WERI-Rb-1 (cell line): ENCODE measurements at regions not wholly inside any gene's neighbourhood (a gene's known extent, or its start where the extent isn't known, plus 50 kb on each side); places are given as distances from the start of the nearest gene placed in this dataset.

Experiments
- DNase-seq: peaks from one replicate; pipeline ENCODE4 v3.0.0-alpha.2; 2020
- H3K27ac ChIP-seq: fragments of 250-450 bp; sonication (Bioruptor Pico); 2 replicates; pipeline ENCODE4 v1.5.1; 2020; ENCODE audit warnings: mild to moderate bottlenecking, moderate library complexity
- H3K27me3 ChIP-seq: fragments of 250-450 bp; sonication (Bioruptor Pico); 2 replicates; pipeline ENCODE4 v1.5.1; 2021; ENCODE audit warnings: mild to moderate bottlenecking, low read depth, moderate library complexity; ENCODE audit not compliant: insufficient read depth, severe bottlenecking
- H3K36me3 ChIP-seq: fragments of 250-450 bp; sonication (Bioruptor Pico); 2 replicates; pipeline ENCODE4 v1.5.1; 2020; ENCODE audit warnings: mild to moderate bottlenecking, moderate library complexity
- H3K4me3 ChIP-seq: 2 replicates; pipeline ENCODE4 v1.5.1; 2011; ENCODE audit warnings: low read depth, mild to moderate bottlenecking, control low read depth, low read length
- H3K9me3 ChIP-seq: fragments of 250-450 bp; sonication (Bioruptor Pico); 2 replicates; pipeline ENCODE4 v1.5.1; 2021; ENCODE audit warnings: mild to moderate bottlenecking, moderate library complexity; ENCODE audit not compliant: severe bottlenecking
- TF ChIP-seq, protein P1 (sequence below): IDR thresholded peaks from 2 replicates; pipeline ENCODE4 v1.5.1; 2011; ENCODE audit warnings: low read depth, mild to moderate bottlenecking, control low read depth, inconsistent platforms, low read length

DNA sequence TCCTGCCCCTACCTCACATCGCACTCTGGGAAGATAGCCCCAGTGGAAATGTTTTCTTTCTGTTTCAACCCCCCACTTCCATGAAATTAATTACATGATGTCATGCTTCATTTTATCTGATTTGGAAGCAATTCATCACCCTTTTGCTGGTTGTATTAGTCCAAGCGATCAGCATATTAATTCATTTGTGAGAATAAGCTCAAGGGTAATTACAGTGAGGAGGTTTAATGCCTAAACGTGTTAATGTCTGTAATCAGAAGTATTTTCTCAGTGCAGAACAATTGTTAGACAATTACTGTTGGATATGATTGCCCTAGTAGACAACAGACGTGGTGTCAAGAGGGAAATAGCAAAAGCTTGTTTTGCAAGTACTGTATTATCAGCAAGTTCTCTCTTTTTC, 746.3 kb downstream of the CPS1 start:
- DNase-seq = no peak
- TF ChIP-seq, protein P1, sequence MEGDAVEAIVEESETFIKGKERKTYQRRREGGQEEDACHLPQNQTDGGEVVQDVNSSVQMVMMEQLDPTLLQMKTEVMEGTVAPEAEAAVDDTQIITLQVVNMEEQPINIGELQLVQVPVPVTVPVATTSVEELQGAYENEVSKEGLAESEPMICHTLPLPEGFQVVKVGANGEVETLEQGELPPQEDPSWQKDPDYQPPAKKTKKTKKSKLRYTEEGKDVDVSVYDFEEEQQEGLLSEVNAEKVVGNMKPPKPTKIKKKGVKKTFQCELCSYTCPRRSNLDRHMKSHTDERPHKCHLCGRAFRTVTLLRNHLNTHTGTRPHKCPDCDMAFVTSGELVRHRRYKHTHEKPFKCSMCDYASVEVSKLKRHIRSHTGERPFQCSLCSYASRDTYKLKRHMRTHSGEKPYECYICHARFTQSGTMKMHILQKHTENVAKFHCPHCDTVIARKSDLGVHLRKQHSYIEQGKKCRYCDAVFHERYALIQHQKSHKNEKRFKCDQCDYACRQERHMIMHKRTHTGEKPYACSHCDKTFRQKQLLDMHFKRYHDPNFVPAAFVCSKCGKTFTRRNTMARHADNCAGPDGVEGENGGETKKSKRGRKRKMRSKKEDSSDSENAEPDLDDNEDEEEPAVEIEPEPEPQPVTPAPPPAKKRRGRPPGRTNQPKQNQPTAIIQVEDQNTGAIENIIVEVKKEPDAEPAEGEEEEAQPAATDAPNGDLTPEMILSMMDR = no peak
- H3K36me3 ChIP-seq = no peaks in the 10 kb centered on the region
- no peak overlapping the region for H3K4me3 ChIP-seq
- H3K27me3 ChIP-seq = no peaks in the 10 kb centered on the region
- no peaks in the 10 kb centered on the region for H3K9me3 ChIP-seq
- no peak overlapping the region for H3K27ac ChIP-seq

DNA sequence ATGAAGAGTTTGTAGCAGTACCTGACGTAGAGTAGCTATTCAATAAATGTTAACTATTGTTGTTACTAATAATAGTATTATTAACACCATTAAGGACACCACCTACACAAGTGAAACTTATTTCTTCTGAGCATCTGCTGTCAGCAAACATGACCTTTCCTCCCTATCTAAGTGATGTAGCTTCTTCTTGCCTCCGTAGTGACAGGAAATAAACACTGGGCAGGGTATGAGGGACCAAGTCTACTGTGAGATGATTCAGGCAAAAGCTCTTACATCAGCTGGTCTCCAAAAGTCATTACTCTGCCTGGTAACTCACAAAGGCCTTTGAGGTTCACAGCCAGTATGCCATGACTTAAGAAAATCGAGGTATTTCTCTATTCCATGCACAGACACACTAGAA, 750.5 kb downstream of the CPS1 start:
- Histone ChIP-seq H3K4me3 (no peak overlapping the region), H3K36me3 (no peaks in the 10 kb centered on the region), H3K27me3 (no peaks in the 10 kb centered on the region), H3K9me3 (no peaks in the 10 kb centered on the region), H3K27ac (no peak overlapping the region)
- no peak for DNase-seq
- TF ChIP-seq, protein P1 = no peak
